ENCODE measurements at regions not wholly inside any gene's neighbourhood (a gene's known extent, or its start where the extent isn't known, plus 50 kb on each side); places are given as distances from the start of the nearest gene placed in this dataset.

GRCh38 chr4:143083756-143084472 lies 100.8 kb upstream of the USP38 start:
- no peak for DNase-seq

GRCh38 chr4:143084566-143084965 lies 100.2 kb upstream of the USP38 start:
- DNase-seq = no peak

GRCh38 chr4:143085224-143085623 lies 99.5 kb upstream of the USP38 start:
- no peak for DNase-seq

- no peak for DNase-seq
Measured at GRCh38 chr4:143085659-143086058, 99.1 kb upstream of the USP38 start.

- no peak for DNase-seq
Measured at GRCh38 chr4:143089291-143089690, 95.4 kb upstream of the USP38 start.

- DNase-seq = no peak
Measured at GRCh38 chr4:143089847-143090246, 94.9 kb upstream of the USP38 start.

GRCh38 chr4:143091862-143092261 lies 92.9 kb upstream of the USP38 start:
- DNase-seq = no peak

- no peak for DNase-seq
Measured at GRCh38 chr4:143095447-143095846, 89.3 kb upstream of the USP38 start.

- DNase-seq = no peak
Measured at GRCh38 chr4:143097751-143098150, 87.0 kb upstream of the USP38 start.

- no peak for DNase-seq
Measured at GRCh38 chr4:143099693-143100092, 85.0 kb upstream of the USP38 start.

GRCh38 chr4:143109376-143109775 lies 75.3 kb upstream of the USP38 start:
- DNase-seq = no peak

GRCh38 chr4:143118663-143119062 lies 66.1 kb upstream of the USP38 start:
- no peak for DNase-seq

GRCh38 chr4:143127621-143128020 lies 57.1 kb upstream of the USP38 start:
- DNase-seq = no peak

GRCh38 chr4:143133977-143134376 lies 50.7 kb upstream of the USP38 start:
- DNase-seq = no peak

Measured in NCI-H345 (cell line).